HepG2 (cell line): ENCODE measurements at regions not wholly inside any gene's neighbourhood (a gene's known extent, or its start where the extent isn't known, plus 50 kb on each side); places are given as distances from the start of the nearest gene placed in this dataset.

Experiments used
- ATAC-seq: fragments of 200-7000 bp; cut with Tn5 transposase; 3 replicates; pipeline ENCODE4 v1.9.1; 2020; ENCODE audit warnings: mild to moderate bottlenecking, moderate library complexity
- BruUV-seq: library from RNA; stranded (reverse); fragments of 400-500 nt; replicated peaks from 2 replicates; lab custom pipeline; 2021; lab: Mats Ljungman, UMichigan
- CTCF ChIA-PET: fragments of 300-600 bp; formaldehyde crosslinking; extraction: SDS; loops from one replicate; lab custom pipeline; 2021; ENCODE audit warnings: low total read pairs, inconsistent platforms, low intra/inter-chr PET ratio; lab: Yijun Ruan, JAX
- POLR2A ChIA-PET: fragments of 350-600 bp; sonication (Branson Sonifier 250); formaldehyde crosslinking; loops from one replicate; lab custom pipeline; 2020; ENCODE audit warnings: antibody characterized with exemption, inconsistent platforms; lab: Yijun Ruan, JAX
- DNase-seq: peaks from one replicate; pipeline ENCODE4 v3.0.0-alpha.2; 2015; ENCODE audit warnings: low spot score
- FAIRE-seq: peaks from 3 replicates; lab custom pipeline; 2011; peaks lifted over from hg19 to GRCh38; lab: Jason Lieb, UNC
- H2AFZ ChIP-seq: one replicate; pipeline ENCODE4 v1.6.1; 2011; ENCODE audit warnings: low read length, inconsistent platforms
- H3K27ac ChIP-seq: fragments of 300-600 bp; 3 replicates; pipeline ENCODE4 v1.8.0; 2011; ENCODE audit warnings: mixed run types, mild to moderate bottlenecking, mixed read lengths, low read length, inconsistent platforms; ENCODE audit not compliant: insufficient read depth; ENCODE audit errors: extremely low read length
- H3K27me3 ChIP-seq, 2 experiments: fragments of 200-600 bp in 1 of 2; 2 replicates in 1 of 2; 3 replicates in 1 of 2; pipeline versions ENCODE4 v1.6.0 to v1.8.0; 2011; ENCODE audit warnings: low read length in 2 of 2, mild to moderate bottlenecking in 2 of 2, moderate library complexity in 2 of 2, inconsistent platforms in 1 of 2; ENCODE audit not compliant: insufficient read depth in 2 of 2, control insufficient read depth in 1 of 2
- H3K36me3 ChIP-seq, 2 experiments: fragments of 200-600 bp in 1 of 2; replicated peaks in 1 of 2; 2 replicates in 1 of 2; 3 replicates in 1 of 2; pipeline versions ENCODE4 v1.5.1 to v1.8.0; 2011; ENCODE audit warnings: low read length in 2 of 2, inconsistent platforms in 1 of 2; ENCODE audit not compliant: insufficient read depth in 2 of 2, control insufficient read depth in 1 of 2
- H3K4me1 ChIP-seq: 2 replicates; pipeline ENCODE4 v1.5.1; 2012; ENCODE audit warnings: low read length, inconsistent platforms; ENCODE audit not compliant: insufficient read depth
- H3K4me2 ChIP-seq: 2 replicates; pipeline ENCODE4 v1.6.0; 2011; ENCODE audit warnings: low read depth, low read length, inconsistent platforms
- H3K4me3 ChIP-seq, 3 experiments: fragments of 200-600 bp in 1 of 3; sonication (generic), shearing (Covaris generic) in 1 of 3; replicated peaks in 1 of 3; 2 replicates each; pipeline ENCODE4 v1.5.1; 2011 to 2016; ENCODE audit warnings: low read length in 3 of 3, inconsistent platforms in 2 of 3, low read depth in 2 of 3, mild to moderate bottlenecking in 2 of 3, control low read depth in 1 of 3, mixed read lengths in 1 of 3; ENCODE audit not compliant: insufficient read depth in 1 of 3
- H3K79me2 ChIP-seq: one replicate; pipeline ENCODE4 v1.6.1; 2011; ENCODE audit warnings: low read length, inconsistent platforms; ENCODE audit not compliant: insufficient read depth
- H3K9ac ChIP-seq: 2 replicates; pipeline ENCODE4 v1.6.0; 2011; ENCODE audit warnings: mild to moderate bottlenecking, low read depth, low read length, inconsistent platforms; ENCODE audit not compliant: insufficient read depth
- H3K9me3 ChIP-seq: 2 replicates; pipeline ENCODE4 v1.5.1; 2012; ENCODE audit warnings: mild to moderate bottlenecking, low read length
- H4K20me1 ChIP-seq: 2 replicates; pipeline ENCODE4 v1.6.0; 2011; ENCODE audit warnings: inconsistent platforms, mild to moderate bottlenecking, low read length, moderate library complexity; ENCODE audit not compliant: insufficient read depth
- CENPX ChIP-seq: sonication (generic); formaldehyde crosslinking; IDR thresholded peaks from 2 replicates; pipeline ENCODE4 v1.9.0; 2021; ENCODE audit warnings: mild to moderate bottlenecking, missing genetic modification reagents, moderate library complexity
- MYNN ChIP-seq: sonication (generic); formaldehyde crosslinking; IDR thresholded peaks from 2 replicates; pipeline ENCODE4 v1.4.0; 2020; ENCODE audit warnings: mild to moderate bottlenecking, low read depth, missing genetic modification reagents
- MYPOP ChIP-seq: sonication (generic); formaldehyde crosslinking; IDR thresholded peaks from 2 replicates; pipeline ENCODE4 v1.8.1; 2023; ENCODE audit warnings: mild to moderate bottlenecking, moderate library complexity, missing genetic modification reagents
- NAIF1 ChIP-seq: sonication (generic); formaldehyde crosslinking; IDR thresholded peaks from 2 replicates; pipeline ENCODE4 v1.5.0; 2020; ENCODE audit warnings: mild to moderate bottlenecking, missing genetic modification reagents, borderline replicate concordance
- SRSF4 ChIP-seq: fragments of 200-400 bp; formaldehyde crosslinking; IDR thresholded peaks from one replicate; pipeline ENCODE4 v1.6.1; 2018; ENCODE audit warnings: mild to moderate bottlenecking, low read depth, low read length, moderate library complexity; ENCODE audit not compliant: poor library complexity, severe bottlenecking
- TSC22D2 ChIP-seq: sonication (generic); formaldehyde crosslinking; IDR thresholded peaks from 2 replicates; pipeline ENCODE4 v1.5.1; 2020; ENCODE audit warnings: missing genetic modification reagents, mild to moderate bottlenecking, borderline replicate concordance
- ZNF253 ChIP-seq: sonication (generic); formaldehyde crosslinking; IDR thresholded peaks from 2 replicates; pipeline ENCODE4 v1.8.0; 2022; ENCODE audit warnings: mild to moderate bottlenecking, missing genetic modification reagents, borderline replicate concordance
- WGBS: methylation state at CpG from one replicate; pipeline ENCODE4 v1.1.6; 2017; ENCODE audit warnings: low lambda C conversion rate; 5-methylcytosine and 5-hydroxymethylcytosine counted together
- in situ Hi-C: cut with HindIII; loops from 2 replicates; pipeline ENCODE4 v1.10.0; 2017; ENCODE audit warnings: low pct_unique_long_range_greater_than_20kb; ENCODE audit not compliant: extremely low pct_ligation_motif_present
- intact Hi-C: fragments of 100-400 bp; cut with micrococcal nuclease; formaldehyde crosslinking; loops from one replicate; pipeline ENCODE4 v1.10.0; 2022; ENCODE audit not compliant: unreplicated experiment
- TF ChIP-seq, protein P1 (sequence below): sonication (generic); formaldehyde crosslinking; IDR thresholded peaks from 2 replicates; pipeline ENCODE4 v1.4.0; 2020; ENCODE audit warnings: missing genetic modification reagents, mild to moderate bottlenecking, borderline replicate concordance

DNA sequence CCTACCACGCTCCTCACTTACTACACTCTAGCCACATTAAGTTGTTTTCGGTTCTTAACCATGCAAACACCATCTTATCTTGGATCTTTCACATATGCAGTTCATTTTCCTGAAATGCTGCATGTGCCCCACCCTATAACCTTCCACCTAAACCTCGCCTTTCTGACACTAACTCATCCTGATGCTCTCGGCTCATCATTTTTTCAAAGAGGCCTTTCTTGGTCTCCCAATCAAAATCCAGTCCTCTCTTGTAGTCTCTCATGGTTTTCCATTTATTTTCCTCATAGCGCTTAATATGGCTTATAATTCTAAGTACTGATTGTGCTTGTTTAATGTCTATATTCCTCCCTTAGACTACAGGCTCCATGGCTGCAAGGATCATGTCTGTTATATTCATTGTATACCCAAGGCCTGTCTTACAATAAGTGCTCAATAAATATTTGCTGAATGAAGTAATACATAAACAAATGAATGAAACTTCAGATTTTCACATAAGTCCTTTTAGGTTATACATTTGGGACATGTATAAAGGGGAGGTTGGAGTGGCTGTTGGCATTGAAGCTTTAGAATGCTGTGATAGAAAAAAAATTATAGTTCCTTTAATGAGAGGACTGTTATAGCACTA lies 79.2 kb upstream of the CDC42BPA start:
- Histone ChIP-seq H2AFZ (no peak overlapping the region), H3K27me3 (no peaks in the 10 kb centered on the region), H3K9ac (no peak overlapping the region), H3K4me1 (peaks cover 10% of the 10 kb centered on the region; the same call in 1 of the 2 replicates), H3K4me2 (no peak overlapping the region), H3K79me2 (no peaks in the 10 kb centered on the region), H3K4me3 (no peak overlapping the region)
- CTCF ChIA-PET: no interaction called here
- intact Hi-C loops (no loop called here), in situ Hi-C loops (no loop called here)
- POLR2A ChIA-PET: no interaction called here
- DNase-seq: no peak
- TF ChIP-seq TSC22D2 (CRISPR knock-in tag) (no peak), CENPX (CRISPR knock-in tag) (no peak), NAIF1 (CRISPR knock-in tag) (no peak), SRSF4 (no peak), ZNF253 (CRISPR knock-in tag) (no peak), MYPOP (no peak), MYNN (no peak)
- TF ChIP-seq, protein P1, sequence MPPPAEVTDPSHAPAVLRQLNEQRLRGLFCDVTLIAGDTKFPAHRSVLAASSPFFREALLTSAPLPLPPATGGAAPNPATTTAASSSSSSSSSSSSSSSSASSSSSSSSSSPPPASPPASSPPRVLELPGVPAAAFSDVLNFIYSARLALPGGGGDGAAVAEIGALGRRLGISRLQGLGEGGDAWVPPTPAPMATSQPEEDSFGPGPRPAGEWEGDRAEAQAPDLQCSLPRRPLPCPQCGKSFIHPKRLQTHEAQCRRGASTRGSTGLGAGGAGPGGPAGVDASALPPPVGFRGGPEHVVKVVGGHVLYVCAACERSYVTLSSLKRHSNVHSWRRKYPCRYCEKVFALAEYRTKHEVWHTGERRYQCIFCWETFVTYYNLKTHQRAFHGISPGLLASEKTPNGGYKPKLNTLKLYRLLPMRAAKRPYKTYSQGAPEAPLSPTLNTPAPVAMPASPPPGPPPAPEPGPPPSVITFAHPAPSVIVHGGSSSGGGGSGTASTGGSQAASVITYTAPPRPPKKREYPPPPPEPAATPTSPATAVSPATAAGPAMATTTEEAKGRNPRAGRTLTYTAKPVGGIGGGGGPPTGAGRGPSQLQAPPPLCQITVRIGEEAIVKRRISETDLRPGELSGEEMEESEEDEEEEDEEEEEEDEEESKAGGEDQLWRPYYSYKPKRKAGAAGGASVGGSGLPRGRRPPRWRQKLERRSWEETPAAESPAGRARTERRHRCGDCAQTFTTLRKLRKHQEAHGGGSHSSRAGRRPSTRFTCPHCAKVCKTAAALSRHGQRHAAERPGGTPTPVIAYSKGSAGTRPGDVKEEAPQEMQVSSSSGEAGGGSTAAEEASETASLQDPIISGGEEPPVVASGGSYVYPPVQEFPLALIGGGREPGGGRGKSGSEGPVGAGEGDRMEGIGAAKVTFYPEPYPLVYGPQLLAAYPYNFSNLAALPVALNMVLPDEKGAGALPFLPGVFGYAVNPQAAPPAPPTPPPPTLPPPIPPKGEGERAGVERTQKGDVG (CRISPR knock-in tag): no peak
- TF ChIP-seq, all 625 proteins: peak for 0
- Histone ChIP-seq H3K27ac (no peak overlapping the region), H3K9me3 (no peaks in the 10 kb centered on the region), H4K20me1 (no peaks in the 10 kb centered on the region), H3K36me3 (no peaks in the 10 kb centered on the region)
- BruUV-seq: no TSS peak
- FAIRE-seq (no peak), ATAC-seq (no peak)
- WGBS: 29% methylated on average over 5 of the region's 5 CpGs
